GM12864 (cell line): ENCODE measurements at regions not wholly inside any gene's neighbourhood (a gene's known extent, or its start where the extent isn't known, plus 50 kb on each side); places are given as distances from the start of the nearest gene placed in this dataset.

Source experiments
- DNase-seq: peaks from one replicate; pipeline ENCODE4 v3.0.0-alpha.2; 2011; ENCODE audit warnings: low read depth
- H3K4me3 ChIP-seq: 2 replicates; pipeline ENCODE4 v1.5.1; 2011; ENCODE audit warnings: mild to moderate bottlenecking, low read depth, low read length, control low read depth
- CTCF ChIP-seq: IDR thresholded peaks from 2 replicates; pipeline ENCODE4 v1.5.1; 2011; ENCODE audit warnings: low read depth, mild to moderate bottlenecking, moderate library complexity, low read length, control low read depth, inconsistent platforms; ENCODE audit errors: missing control alignments

- no peak for TF ChIP-seq CTCF
- DNase-seq = no peak
These were observed 105.6 kb upstream of the CCDC150 start for GRCh38 chr2:196533772-196534397.

GRCh38 chr2:196534495-196534894 is 105.0 kb upstream of the CCDC150 start:
- TF ChIP-seq CTCF = no peak
- no peak for DNase-seq
- no peak overlapping the region for H3K4me3 ChIP-seq

More at GRCh38 chr2:196533772-196534397, 105.6 kb upstream of the CCDC150 start:
- no peak overlapping the region for H3K4me3 ChIP-seq

DNA sequence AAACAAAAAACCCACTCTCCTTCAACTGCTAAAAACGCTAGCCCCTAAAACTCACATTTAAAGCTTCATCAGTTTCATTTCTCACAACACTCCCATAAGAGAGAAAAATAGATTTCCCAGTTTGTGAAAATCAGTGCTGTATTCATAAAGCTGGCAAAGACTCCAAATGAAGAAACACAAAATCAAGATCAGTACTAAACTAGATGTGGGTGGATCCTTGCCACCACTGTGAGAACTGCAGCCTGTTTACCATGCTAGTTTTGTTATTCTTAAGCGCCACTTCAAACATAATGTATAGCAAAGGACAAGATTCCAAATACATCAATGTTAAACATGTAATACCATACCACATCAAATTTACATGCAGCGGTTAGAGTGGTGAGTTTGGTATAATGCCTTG is 104.5 kb upstream of the CCDC150 start:
- no peak overlapping the region for H3K4me3 ChIP-seq
- no peak for DNase-seq
- no peak for TF ChIP-seq CTCF

DNA sequence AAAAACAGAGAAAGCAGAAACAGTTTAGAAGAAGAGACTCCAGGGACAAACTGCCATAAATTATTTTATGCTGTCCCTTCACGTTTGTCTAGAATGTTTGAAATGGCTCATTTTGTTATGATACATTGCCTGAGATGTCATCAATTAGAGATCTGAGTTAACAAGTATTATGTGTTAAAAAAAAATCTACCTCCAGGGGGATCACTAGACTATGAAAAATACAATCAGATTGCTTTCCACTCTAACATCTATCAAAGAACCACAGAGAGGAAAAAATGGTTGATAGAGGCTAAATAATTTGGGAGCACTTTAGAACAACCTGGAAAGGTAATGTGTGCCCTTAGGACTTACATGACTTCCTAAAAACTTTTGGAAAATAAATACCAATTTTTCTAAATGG is 103.8 kb upstream of the CCDC150 start:
- H3K4me3 ChIP-seq = no peak overlapping the region
- TF ChIP-seq CTCF = no peak
- no peak for DNase-seq

GRCh38 chr2:196537311-196537710 is 102.2 kb upstream of the CCDC150 start:
- no peak for DNase-seq
- no peak overlapping the region for H3K4me3 ChIP-seq
- no peak for TF ChIP-seq CTCF

GRCh38 chr2:196538189-196538588 is 101.3 kb upstream of the CCDC150 start:
- DNase-seq = no peak
- no peak overlapping the region for H3K4me3 ChIP-seq
- no peak for TF ChIP-seq CTCF

DNA sequence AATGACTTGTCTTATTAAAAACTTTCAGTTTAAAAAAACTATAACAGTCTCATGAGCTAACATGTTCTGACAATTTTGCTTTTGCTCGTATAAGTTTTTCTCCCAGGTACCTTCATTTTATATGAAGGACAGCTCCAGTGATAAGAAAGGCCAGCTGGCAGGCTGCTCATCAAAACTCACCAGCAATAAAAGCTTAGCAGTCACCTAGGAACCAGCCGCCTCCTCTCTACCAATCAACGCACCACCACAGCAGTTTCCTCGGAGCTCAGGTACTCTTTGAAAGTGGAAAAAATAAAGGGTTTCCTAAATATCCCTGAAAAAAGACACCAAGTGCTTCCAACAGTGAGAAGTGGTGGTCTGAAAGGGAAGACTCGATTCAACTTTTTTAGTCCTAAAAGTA is 100.9 kb upstream of the CCDC150 start:
- TF ChIP-seq CTCF = no peak
- DNase-seq = no peak

More for the DNA sequence above, 100.9 kb upstream of the CCDC150 start:
- no peak overlapping the region for H3K4me3 ChIP-seq
